Keratinocyte (primary cell): ENCODE measurements at regions not wholly inside any gene's neighbourhood (a gene's known extent, or its start where the extent isn't known, plus 50 kb on each side); places are given as distances from the start of the nearest gene placed in this dataset.

ENCODE experiments used
- DNase-seq: peaks from one replicate; pipeline ENCODE4 v3.0.0-alpha.2; 2011; ENCODE audit warnings: low read depth, missing footprints, low spot score
- FAIRE-seq: peaks from 2 replicates; lab custom pipeline; 2011; peaks lifted over from hg19 to GRCh38; lab: Jason Lieb, UNC
- H2AFZ ChIP-seq: 2 replicates; pipeline ENCODE4 v1.6.0; 2012; ENCODE audit warnings: low read length, control low read depth, inconsistent platforms; ENCODE audit not compliant: control insufficient read depth
- H3K27ac ChIP-seq: 2 replicates; pipeline ENCODE4 v1.5.1; 2011; ENCODE audit warnings: low read length; ENCODE audit not compliant: control insufficient read depth, insufficient read depth
- H3K27me3 ChIP-seq: 3 replicates; pipeline ENCODE4 v1.6.0; 2011; ENCODE audit warnings: low read length; ENCODE audit not compliant: control insufficient read depth, insufficient read depth; ENCODE audit errors: extremely low read depth
- H3K36me3 ChIP-seq, 2 experiments: 2 replicates in 1 of 2; 3 replicates in 1 of 2; pipeline ENCODE4 v1.5.1; 2011; ENCODE audit warnings: low read length in 2 of 2, mild to moderate bottlenecking in 1 of 2; ENCODE audit not compliant: control insufficient read depth in 2 of 2, insufficient read depth in 2 of 2; ENCODE audit errors: extremely low read depth in 1 of 2
- H3K4me1 ChIP-seq: 3 replicates; pipeline ENCODE4 v1.5.1; 2011; ENCODE audit warnings: low read length; ENCODE audit not compliant: control insufficient read depth, insufficient read depth; ENCODE audit errors: extremely low read depth
- H3K4me2 ChIP-seq: 3 replicates; pipeline ENCODE4 v1.6.0; 2011; ENCODE audit warnings: low read depth, low read length; ENCODE audit not compliant: control insufficient read depth, insufficient read depth; ENCODE audit errors: extremely low read depth
- H3K4me3 ChIP-seq, 3 experiments: fragments of 200-600 bp in 1 of 3; sonication (generic) in 1 of 3; 2 replicates in 2 of 3; 3 replicates in 1 of 3; pipeline ENCODE4 v1.5.1; 2011 to 2016; ENCODE audit warnings: low read length in 3 of 3, mild to moderate bottlenecking in 3 of 3, control low read depth in 2 of 3, inconsistent platforms in 1 of 3, low read depth in 1 of 3, mixed read lengths in 1 of 3, mixed run types in 1 of 3, moderate library complexity in 1 of 3; ENCODE audit not compliant: control insufficient read depth in 2 of 3, insufficient read depth in 2 of 3; ENCODE audit errors: extremely low read depth in 1 of 3
- H3K79me2 ChIP-seq: 2 replicates; pipeline ENCODE4 v1.6.0; 2012; ENCODE audit warnings: low read length; ENCODE audit not compliant: control insufficient read depth, insufficient read depth
- H3K9ac ChIP-seq: 3 replicates; pipeline ENCODE4 v1.6.0; 2011; ENCODE audit warnings: low read length; ENCODE audit not compliant: control insufficient read depth, insufficient read depth; ENCODE audit errors: extremely low read depth
- H3K9me1 ChIP-seq: 3 replicates; pipeline ENCODE4 v1.6.0; 2011; ENCODE audit warnings: low read length; ENCODE audit not compliant: control insufficient read depth, insufficient read depth; ENCODE audit errors: extremely low read depth
- H3K9me3 ChIP-seq: 2 replicates; pipeline ENCODE4 v1.5.1; 2012; ENCODE audit warnings: low read depth, low read length; ENCODE audit not compliant: control insufficient read depth
- H4K20me1 ChIP-seq: 3 replicates; pipeline ENCODE4 v1.6.0; 2011; ENCODE audit warnings: low read length; ENCODE audit not compliant: control insufficient read depth, insufficient read depth; ENCODE audit errors: extremely low read depth
- EZH2 ChIP-seq: IDR thresholded peaks from one replicate; pipeline ENCODE4 v1.6.1; 2012; ENCODE audit warnings: inconsistent platforms, mild to moderate bottlenecking, low read length, moderate library complexity
- dilution Hi-C: fragments of 300-500 bp; cut with MboI; formaldehyde crosslinking; loops from one replicate; pipeline ENCODE4 v1.7.0; 2020; ENCODE audit warnings: low sequenced_read_pairs; ENCODE audit not compliant: extremely low pct_ligation_motif_present
- TF ChIP-seq, protein P1 (sequence below), 3 experiments: IDR thresholded peaks in 1 of 3; conservative IDR thresholded peaks in 1 of 3; optimal IDR thresholded peaks in 1 of 3; 2 replicates in 2 of 3; 3 replicates in 1 of 3; pipeline versions ENCODE3 to v1.5.1; 2011; ENCODE audit warnings: low read length in 3 of 3, mild to moderate bottlenecking in 3 of 3, moderate library complexity in 2 of 3, control low read depth in 1 of 3, inconsistent platforms in 1 of 3; ENCODE audit not compliant: insufficient read depth in 2 of 3; ENCODE audit errors: extremely low read depth in 1 of 3

DNA sequence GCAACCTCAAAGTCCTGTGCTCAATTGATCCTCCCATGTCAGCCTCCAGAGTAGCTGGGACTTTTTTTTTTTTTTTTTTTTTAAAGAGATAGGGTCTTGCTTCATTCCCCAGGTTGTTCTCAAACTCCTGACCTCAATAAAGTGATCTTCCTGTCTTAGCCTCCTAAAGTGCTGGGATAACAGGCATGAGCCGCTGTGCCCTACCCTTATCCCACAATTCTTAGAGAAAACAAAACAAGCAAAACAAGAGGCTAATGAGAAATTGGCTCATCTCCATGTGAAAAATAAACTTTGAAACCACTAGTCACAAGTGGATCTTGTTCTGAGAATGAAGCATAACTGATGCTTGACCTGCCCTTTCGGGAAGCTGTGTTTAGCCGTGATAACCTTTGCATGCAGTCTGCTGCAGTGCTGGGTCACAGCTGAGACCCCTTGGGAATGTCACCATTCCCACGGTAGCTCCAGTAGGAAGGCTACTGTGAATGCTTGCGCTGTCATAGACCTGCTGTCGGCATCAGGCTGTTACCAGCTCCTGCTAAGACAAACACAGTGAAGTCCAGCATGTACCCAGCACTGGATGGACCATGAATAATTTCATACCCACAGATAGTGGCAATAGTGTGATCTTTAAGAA lies 290.7 kb upstream of the KIAA1217 start:
- no peak for DNase-seq

DNA sequence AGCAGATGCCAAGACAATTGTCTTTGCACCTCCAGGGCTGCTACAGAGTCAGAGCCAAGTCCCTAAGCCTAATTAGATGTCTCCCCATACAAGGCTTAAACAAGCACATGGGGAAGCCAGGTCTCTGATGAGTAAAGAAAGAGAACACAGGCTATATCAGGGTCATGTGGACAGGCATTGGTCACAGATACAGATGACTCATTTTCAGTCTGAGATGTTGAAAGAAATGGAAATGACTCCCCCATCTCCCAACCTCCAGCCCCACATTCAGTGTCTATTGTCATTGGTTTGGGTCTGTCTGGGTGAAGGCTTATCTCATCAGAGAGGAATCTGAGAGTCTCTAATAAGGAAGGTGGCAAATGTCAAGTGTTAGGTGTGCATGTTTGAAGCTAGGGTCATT lies 290.1 kb upstream of the KIAA1217 start:
- dilution Hi-C loops: no loop called here
- H3K79me2 ChIP-seq: no peaks in the 10 kb centered on the region
- no peaks in the 10 kb centered on the region for H3K36me3 ChIP-seq
- no peaks in the 10 kb centered on the region for H3K4me1 ChIP-seq
- DNase-seq: no peak
- H3K9me3 ChIP-seq: no peaks in the 10 kb centered on the region
- H2AFZ ChIP-seq: no peak overlapping the region
- TF ChIP-seq, protein P1, sequence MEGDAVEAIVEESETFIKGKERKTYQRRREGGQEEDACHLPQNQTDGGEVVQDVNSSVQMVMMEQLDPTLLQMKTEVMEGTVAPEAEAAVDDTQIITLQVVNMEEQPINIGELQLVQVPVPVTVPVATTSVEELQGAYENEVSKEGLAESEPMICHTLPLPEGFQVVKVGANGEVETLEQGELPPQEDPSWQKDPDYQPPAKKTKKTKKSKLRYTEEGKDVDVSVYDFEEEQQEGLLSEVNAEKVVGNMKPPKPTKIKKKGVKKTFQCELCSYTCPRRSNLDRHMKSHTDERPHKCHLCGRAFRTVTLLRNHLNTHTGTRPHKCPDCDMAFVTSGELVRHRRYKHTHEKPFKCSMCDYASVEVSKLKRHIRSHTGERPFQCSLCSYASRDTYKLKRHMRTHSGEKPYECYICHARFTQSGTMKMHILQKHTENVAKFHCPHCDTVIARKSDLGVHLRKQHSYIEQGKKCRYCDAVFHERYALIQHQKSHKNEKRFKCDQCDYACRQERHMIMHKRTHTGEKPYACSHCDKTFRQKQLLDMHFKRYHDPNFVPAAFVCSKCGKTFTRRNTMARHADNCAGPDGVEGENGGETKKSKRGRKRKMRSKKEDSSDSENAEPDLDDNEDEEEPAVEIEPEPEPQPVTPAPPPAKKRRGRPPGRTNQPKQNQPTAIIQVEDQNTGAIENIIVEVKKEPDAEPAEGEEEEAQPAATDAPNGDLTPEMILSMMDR (optimal IDR thresholded peaks at IDR 0.05 in 1 of 3, IDR thresholded peaks at IDR 0.05 in 1 of 3, conservative IDR thresholded peaks at IDR 0.05 in 1 of 3; ENCODE audit: extremely low read depth in 1 of 3, insufficient read depth in 2 of 3, low read length in 3 of 3): no peak
- no peak for TF ChIP-seq EZH2
- H3K9me1 ChIP-seq: no peaks in the 10 kb centered on the region
- no peak overlapping the region for H3K4me3 ChIP-seq
- H3K27ac ChIP-seq: no peak overlapping the region
- H3K4me2 ChIP-seq: no peak overlapping the region
- H3K9ac ChIP-seq: no peak overlapping the region
- no peaks in the 10 kb centered on the region for H3K27me3 ChIP-seq
- H4K20me1 ChIP-seq: no peaks in the 10 kb centered on the region
- no peak for FAIRE-seq

More for the DNA sequence above, 290.7 kb upstream of the KIAA1217 start:
- Histone ChIP-seq H3K9me3 (no peaks in the 10 kb centered on the region), H2AFZ (no peak overlapping the region), H3K9me1 (no peaks in the 10 kb centered on the region), H3K4me1 (no peaks in the 10 kb centered on the region), H3K36me3 (no peaks in the 10 kb centered on the region), H3K9ac (no peak overlapping the region), H3K4me2 (no peak overlapping the region), H3K4me3 (no peak overlapping the region), H3K27me3 (no peaks in the 10 kb centered on the region), H3K79me2 (no peaks in the 10 kb centered on the region), H3K27ac (no peak overlapping the region), H4K20me1 (no peaks in the 10 kb centered on the region)
- dilution Hi-C loops: no loop called here
- TF ChIP-seq EZH2: no peak
- TF ChIP-seq, protein P1 (optimal IDR thresholded peaks at IDR 0.05 in 1 of 3, IDR thresholded peaks at IDR 0.05 in 1 of 3, conservative IDR thresholded peaks at IDR 0.05 in 1 of 3; ENCODE audit: extremely low read depth in 1 of 3, insufficient read depth in 2 of 3, low read length in 3 of 3): no peak
- FAIRE-seq: no peak
